Smooth muscle cell of the brain vasculature (primary cell): ENCODE measurements at regions not wholly inside any gene's neighbourhood (a gene's known extent, or its start where the extent isn't known, plus 50 kb on each side); places are given as distances from the start of the nearest gene placed in this dataset.

Source experiments
- DNase-seq: peaks from one replicate; pipeline ENCODE4 v3.0.0-alpha.2; 2012; ENCODE audit warnings: low read depth, low spot score

- no peak for DNase-seq
Observed at GRCh38 chr2:188720811-188721605, 253.2 kb upstream of the COL3A1 start.

GRCh38 chr2:188721784-188722183, 252.4 kb upstream of the COL3A1 start:
- DNase-seq = no peak

DNA sequence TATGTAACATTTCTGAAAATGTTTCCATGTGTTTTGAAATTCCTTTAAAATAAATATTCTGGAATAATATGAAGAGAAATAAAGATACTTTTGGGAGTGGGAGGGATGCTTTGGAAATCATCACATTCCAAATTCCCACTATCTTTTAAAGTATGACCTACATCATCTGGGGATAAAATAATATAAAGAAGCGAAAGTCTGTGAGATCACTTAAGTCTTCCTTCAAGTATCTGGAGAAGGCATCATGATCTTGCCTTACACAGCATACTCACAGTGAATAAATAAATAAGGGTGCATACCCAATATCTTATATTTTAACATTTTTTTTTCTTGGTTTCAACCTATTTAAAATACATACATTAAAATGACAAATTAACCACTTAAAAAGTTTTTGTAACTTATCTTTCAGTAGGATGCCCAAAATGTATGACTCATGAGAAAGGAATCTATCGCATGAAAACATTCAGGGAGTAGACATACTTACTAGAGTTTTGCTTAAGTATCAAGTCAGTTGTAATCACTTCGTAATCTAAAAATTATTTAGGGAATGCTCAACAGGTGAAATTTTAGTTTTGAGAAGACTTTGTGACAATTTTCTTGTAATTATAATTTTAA, 248.3 kb upstream of the COL3A1 start:
- DNase-seq = no peak

DNA sequence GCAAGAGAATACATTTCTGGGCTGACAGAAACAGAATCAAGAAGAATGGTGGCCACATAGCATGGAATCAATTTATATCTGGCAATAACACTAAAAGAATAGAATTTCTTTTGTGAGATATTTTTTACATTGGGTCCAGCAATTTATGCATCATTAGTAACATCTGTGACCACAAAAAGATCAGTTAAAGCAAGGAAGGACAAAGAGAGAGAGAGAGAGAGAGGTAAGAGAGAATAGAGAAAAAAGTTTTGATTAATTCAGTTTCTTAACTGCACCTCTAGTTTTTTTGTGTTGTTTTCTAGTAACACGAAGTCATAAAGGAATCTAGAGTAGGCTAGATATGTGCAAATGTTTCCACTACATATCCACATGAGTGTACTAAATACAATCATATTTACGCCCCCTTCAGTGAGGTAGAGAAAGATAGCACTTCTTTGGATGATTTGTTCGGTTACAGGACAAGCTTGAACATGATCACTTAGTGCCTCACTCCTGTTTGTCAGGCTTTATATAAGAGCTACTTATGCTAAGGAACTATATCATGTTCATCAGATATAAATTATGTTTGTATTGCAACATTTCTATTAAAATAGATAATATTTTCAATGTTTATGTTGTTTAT, 247.4 kb upstream of the COL3A1 start:
- no peak for DNase-seq

- no peak for DNase-seq
Observed at GRCh38 chr2:188727846-188728245, 246.3 kb upstream of the COL3A1 start.

GRCh38 chr2:188734691-188735090, 239.5 kb upstream of the COL3A1 start:
- no peak for DNase-seq

DNA sequence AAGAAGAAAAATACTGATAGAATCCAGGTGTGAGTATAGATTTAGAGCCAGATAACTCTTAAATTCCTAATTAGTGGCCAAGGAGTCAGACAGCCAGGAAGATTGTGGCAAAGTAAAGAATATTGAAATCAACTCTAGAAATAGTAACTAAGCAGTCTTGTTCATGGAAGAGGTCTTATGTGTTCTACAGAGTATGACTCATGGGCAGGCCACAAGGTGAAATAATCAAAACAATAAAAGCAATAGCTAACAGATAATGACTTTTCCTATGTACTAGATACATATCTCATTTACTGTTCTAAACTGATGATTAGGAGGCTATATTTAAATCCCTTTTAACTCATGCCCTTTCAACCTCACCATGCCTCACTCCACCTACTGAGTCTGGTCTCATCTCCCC, 227.4 kb upstream of the COL3A1 start:
- DNase-seq = peak; percentile 24

DNA sequence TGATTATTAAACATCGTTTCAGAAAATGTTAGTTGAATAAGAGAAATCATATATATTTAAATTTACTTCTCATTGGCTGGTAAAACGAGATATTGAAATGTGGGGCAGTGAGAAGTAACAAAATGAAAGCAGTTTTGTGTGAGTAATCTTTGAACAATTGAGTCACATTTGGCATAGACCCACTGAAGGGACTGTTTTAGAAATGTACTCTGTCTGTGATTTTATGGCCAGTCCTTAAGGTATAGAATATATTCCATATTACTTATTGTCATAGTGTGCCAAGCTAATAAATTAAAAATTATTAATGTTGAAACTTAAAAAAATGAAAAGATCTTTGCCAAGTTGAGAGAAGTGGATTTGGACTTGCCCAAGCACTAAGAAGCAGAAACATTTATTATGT, 222.4 kb upstream of the COL3A1 start:
- DNase-seq = no peak

DNA sequence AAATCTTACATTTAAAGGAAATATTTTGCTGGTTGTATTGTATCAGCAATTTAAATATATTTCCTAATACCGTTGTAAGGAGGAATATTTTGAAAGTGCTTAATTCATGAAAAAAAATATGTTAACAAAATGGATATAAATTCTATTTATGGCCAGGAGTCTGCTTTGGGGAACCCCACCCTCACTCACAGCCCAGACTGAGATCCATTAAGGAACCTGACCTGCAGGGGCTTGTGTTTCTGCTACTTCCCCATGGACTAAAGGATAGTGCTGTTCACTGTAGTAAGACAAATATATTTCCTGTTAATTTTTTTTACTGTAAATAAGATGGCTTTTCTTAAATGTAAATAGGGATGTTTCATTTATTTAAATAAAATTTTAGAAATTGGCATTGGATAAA, 221.9 kb upstream of the COL3A1 start:
- no peak for DNase-seq

GRCh38 chr2:188762151-188762550, 212.0 kb upstream of the COL3A1 start:
- DNase-seq = no peak

- no peak for DNase-seq
Observed at GRCh38 chr2:188765522-188766470, 208.4 kb upstream of the COL3A1 start.

GRCh38 chr2:188766471-188766856, 207.7 kb upstream of the COL3A1 start:
- DNase-seq = no peak

- DNase-seq = no peak
Observed at GRCh38 chr2:188767176-188767575, 207.0 kb upstream of the COL3A1 start.

DNA sequence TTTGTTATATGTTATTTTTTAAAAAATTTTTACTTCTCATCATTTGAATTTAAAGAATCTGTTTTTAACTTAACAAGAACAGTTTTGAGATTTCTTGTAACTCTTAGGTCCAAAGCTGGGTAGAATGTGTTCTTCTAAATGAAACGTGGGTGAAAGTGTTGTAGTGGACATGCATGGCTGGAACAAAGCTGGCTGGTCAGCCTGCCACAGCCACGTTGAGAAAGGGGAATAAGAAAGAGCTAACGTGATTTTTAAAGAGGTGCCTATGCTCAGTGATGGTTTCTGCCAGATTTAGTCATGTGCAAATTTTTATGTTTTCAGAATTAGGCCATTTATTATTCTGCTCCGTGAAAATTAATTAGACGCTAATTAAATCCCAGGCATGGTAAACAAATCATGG, 203.9 kb upstream of the COL3A1 start:
- no peak for DNase-seq

DNA sequence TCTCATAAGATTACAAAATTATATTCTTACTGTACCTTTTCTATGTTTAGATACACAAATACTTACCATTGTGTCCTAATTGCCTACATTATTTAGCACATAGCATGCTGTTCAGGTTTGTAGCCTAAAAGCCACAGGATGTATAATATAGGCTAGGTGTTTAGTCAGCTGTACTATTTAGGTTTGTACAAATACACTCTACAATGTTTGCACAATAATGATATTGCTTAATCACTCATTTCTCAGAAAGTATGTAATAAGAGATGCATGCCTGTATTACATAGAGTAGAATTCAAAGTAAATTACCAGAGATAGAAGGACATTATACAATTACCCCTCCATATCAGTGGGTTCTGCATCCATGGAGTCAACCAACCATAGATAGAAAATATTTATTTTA, 201.1 kb upstream of the COL3A1 start:
- DNase-seq = no peak

DNA sequence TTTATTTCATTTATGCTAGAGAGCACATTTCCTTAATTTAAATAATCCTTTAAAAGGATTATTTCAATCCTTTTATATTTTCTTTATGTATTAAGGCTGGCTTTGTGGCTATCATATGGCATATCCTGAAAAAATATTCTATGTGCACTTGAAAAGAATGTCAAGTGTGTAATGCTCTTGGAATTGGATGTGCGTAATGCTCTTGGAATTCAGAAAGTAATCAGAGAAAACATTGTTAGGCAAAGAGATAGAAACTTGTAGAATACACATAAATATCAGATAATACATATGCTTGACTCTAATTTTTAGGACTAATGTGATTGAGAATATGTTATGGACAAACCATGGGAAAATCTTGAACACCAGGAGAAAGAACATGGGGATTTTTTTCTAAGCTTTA, 197.5 kb upstream of the COL3A1 start:
- peak; percentile 20 for DNase-seq

- no peak for DNase-seq
Observed at GRCh38 chr2:188784269-188784762, 189.9 kb upstream of the COL3A1 start.

- no peak for DNase-seq
Observed at GRCh38 chr2:188785061-188785460, 189.1 kb upstream of the COL3A1 start.

- DNase-seq = no peak
Observed at GRCh38 chr2:188785490-188785889, 188.7 kb upstream of the COL3A1 start.

DNA sequence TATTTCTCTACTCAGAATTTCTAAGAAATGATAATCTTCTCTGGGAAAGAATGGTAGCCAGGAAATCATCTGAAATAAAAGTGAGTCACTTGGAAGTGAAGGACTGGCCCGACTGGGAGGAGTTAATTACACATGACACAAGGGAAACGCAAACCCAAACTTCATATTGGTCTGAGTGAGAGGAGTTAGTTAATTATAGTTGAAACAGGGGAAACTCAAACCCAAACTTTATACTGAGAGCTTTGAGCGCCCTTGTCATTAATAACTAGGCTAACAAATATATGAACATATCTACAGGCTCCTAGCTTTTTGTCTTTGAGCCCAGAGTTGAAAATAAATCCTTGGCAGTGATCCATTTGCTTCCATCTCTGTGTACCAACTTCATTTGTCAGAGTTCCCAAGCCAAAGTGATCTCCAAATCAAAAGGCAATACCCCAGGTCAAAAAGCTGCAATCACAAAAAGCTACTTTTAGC, 187.8 kb upstream of the COL3A1 start:
- no peak for DNase-seq

- no peak for DNase-seq
Observed at GRCh38 chr2:188787021-188787657, 187.0 kb upstream of the COL3A1 start.
